ENCODE measurements at regions not wholly inside any gene's neighbourhood (a gene's known extent, or its start where the extent isn't known, plus 50 kb on each side); places are given as distances from the start of the nearest gene placed in this dataset.

GRCh38 chr5:92981001-92981400 lies 600.0 kb downstream of the NR2F1-AS1 start:
- TF ChIP-seq POLR2A (IDR thresholded peaks at IDR 0.05) (no peak), CTCF (IDR thresholded peaks at IDR 0.05) (no peak), EP300 (IDR thresholded peaks at IDR 0.05) (no peak)
